ENCODE measurements at regions not wholly inside any gene's neighbourhood (a gene's known extent, or its start where the extent isn't known, plus 50 kb on each side); places are given as distances from the start of the nearest gene placed in this dataset.
A peak's percentile ranks its signal among the peaks of the same experiment; 100 is the strongest.
"Not testable (repeated sequence)": the region's sequence is repeated elsewhere in the genome, so short reads cannot be mapped to it uniquely, and the experiment has no call there.

DNA sequence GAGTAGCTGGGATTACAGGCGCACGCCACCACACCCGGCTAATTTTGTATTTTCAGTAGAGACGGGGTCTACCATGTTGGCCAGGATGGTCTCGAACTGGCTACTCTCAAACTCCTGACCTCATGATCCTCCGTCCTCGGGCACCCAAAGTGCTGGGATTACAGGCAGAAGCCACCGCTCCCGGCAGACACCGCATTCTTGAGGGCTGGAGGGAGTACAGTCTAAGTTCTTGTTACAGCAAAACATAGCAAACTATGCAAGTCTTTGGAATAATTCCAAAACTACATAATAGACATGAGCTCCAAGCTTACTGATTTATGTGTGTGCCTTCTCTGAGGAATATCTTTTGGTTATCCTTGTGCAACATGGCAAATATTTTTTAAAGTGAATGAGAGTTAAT is 299.1 kb upstream of the ZNF658 start:
- DNase-seq (ENCODE audit: low spot score), result not testable (repeated sequence)

DNA sequence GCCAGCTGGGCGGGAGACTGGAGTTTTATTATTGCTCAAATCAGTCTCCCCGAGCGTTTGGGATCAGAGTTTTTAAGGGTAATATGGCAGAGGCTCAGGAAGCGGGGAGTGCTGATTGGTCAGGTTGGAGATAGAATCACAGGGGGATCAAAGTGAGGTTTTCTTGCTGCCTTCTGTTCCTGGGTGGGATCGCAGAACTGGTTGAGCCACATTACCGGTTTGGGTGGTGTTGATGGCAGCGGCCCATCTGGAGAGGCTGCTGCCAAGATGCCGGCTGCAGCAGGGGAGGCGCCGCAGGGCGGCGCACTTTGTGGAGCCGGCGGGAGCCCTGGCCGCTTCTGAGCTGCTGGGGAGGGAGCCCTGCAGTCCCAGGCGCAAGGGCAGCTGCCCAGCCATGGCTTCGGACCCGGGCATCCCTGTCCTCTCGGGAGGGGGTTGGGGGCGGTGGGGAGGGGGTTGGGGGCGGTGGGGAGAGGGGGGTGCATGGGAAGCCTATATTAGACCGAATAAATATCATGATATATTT is 268.9 kb upstream of the ZNF658 start:
- DNase-seq (ENCODE audit: low spot score), result not testable (repeated sequence)

DNA sequence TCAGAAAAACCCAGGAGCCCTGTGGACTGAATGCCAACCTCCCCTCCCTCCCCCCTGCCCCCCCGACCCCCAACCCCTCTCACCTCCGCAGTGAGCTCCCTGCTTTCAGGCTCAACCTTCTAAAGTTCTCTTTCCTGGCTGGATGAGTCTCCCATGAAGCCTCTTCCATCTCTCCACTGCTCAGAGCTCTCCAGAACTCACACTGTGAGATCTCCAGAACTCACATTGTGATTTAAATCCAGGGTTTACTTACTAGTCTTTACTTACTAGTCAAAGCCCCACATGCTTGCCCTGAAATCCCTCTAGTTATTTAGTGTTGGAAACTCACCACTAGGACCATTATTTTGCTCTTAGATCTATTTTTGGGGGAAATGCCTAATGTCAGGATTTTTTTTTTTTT is 252.8 kb upstream of the ZNF658 start:
- not testable (repeated sequence) for DNase-seq (ENCODE audit: low spot score)

DNA sequence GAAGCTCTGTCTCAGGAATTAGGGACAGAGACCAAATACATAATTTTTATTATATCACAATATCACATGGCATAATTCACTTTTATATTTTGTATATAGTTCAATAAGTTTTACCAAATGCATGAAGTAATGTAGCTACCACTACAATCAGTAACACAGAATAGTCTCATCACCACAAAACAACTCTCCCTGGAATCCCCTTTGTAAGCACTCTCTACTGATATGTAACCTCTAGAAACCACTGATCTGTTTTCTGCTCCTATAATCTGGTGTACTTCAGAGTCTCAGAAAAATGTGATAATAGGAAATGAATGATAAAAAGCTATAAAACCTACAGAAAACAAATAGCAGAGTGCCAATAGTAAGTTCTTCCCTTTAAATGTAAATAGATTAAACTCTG is 210.3 kb upstream of the ZNF658 start:
- DNase-seq (ENCODE audit: low spot score), result not testable (repeated sequence)

DNA sequence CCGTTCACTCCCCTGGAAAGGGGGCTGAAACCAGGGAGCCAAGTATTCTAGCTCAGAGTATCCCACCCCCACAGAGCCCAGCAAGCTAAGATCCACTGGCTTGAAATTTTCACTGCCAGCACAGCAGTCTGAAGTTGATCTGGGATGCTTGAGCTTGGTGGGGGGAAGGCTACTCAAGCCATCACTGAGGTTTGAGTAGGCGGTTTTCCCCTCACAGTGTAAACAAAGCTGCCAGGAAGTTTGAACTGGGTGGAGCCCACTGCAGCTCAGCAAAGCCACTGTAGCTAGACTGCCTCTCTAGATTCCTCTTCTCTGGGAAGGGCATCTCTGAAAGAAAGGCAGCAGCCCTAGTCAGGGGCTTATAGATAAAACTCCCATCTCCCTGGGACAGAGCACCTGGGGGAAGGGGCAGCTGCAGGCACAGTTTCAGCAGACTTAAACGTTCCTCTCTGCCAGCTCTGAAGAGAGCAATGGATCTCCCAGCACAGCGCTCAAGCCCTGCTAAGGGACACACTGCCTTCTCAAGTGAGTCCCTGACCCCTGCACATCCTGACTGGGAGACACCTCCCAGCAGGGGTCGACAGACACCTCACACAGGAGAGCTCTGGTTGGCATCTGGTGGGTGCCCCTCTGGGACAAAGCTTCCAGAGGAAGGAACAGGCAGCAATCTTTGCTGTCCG is 204.8 kb upstream of the ZNF658 start:
- DNase-seq (ENCODE audit: low spot score), result not testable (repeated sequence)

DNA sequence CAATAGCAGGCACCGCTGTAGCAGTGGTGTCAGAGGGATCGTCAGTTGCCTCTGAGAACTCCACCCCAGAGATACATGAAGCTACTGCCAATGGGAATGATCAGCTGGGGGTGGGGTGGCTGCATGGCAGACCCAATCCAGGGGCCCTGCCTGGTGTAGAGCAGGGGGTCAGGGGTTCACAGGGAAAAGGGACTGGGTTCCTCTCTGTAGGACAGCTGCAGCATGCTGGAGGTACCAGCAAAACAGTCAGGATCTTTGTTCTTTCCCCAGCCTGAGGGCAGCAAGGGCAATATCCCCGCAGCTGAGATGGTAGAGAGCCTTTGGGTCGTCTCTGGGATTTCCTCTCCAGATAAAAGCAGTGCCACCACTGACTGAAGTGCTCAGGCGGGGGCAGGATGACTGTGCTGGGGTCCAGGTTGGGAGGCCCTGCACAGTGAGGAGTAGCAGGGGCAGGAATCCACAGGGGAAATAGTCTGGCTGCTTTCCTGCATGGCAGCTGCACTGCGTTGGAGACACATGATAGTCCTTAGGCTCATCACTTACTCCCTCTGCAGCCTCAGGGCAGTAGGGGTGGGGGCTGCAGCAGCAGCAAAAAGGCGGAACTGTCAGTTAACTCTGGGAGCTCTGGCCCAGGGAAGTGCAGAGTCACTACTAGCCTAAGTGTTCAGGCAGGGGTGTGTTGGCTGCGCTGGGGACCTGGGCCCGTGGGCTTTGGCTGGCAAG is 203.0 kb upstream of the ZNF658 start:
- DNase-seq (ENCODE audit: low spot score), result not testable (repeated sequence)

DNA sequence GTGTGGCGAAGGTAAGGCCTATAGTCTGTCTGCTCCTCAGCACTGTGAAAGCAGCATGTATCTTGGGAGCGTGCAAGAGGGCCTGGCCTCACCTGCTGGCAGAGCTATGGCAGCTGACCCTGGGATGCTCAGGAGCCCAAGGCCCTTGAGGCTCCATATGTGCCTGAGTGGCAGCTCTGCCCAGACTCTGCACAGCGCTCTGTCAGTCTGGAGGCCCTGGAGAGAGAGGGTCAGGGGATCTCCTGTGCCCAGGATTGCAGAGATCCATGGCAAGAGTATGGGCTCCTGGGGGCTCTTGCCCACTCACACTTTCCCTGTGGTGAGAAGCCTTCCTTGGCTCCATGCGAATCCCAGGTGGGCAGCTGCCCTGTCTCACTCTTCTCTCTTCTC is 202.5 kb upstream of the ZNF658 start:
- DNase-seq (ENCODE audit: low spot score), result not testable (repeated sequence)

DNA sequence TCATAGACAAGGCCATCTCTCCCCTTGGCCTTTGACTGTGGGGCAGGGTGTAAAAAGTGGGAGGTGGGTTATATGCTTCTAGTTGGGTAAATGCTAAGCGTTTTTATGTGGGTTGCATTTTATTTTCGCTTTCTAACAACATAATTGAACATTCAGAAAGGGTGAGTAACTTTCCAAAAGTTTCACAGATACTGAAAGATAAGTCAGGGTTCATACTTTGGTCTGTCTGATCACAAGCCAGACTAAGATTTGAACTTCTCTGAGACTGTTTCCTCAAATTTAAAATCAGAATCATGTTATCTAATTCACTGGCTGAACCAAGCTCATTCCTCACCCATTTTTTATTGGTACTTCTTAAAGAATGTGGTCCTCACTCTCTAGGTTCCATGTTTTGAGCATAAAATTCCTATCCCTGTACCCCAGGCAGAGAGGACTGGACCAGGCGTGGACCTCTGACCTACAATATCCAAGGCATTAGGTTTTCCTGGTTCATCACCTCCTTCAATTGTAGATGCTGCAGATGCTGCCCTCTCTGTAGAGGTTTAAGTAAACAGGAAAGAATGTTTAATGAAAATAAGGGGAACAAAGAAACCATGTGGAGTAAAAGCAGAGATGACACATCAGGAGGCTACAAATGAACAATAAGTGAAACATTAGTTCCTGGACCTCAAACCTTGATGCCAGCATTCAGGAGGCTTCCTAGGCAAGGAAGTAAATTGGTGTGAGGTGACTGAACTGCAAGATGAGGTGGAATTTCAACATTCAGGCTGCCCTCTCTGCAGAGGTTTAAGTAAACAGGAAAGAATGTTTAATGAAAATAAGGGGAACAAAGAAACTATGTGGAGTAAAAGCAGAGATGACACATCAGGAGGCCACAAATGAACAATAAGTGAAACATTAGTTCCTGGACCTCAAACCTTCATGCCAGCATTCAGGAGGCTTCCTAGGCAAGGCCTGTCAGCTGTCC is 198.8 kb upstream of the ZNF658 start:
- DNase-seq (ENCODE audit: low spot score), result not testable (repeated sequence)

DNA sequence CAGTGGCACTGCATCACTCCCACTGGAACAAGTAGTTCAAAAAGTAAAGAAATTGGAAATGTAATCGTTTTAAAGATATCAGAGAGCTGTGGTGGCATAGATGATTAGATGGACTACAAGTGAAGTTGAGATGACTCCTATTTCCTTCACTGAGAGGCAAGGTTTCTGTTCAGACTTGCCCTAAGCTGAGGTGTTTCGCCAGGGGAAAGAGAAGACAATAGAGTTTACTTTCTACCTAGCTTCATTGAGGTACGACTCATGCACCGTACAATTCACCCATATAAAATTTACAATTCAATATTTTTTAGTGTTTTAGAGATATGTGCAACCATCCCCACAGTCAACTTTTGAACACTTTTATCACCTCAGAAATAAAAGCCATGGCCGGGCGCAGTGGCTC is 189.0 kb upstream of the ZNF658 start:
- DNase-seq (ENCODE audit: low spot score), result not testable (repeated sequence)

DNA sequence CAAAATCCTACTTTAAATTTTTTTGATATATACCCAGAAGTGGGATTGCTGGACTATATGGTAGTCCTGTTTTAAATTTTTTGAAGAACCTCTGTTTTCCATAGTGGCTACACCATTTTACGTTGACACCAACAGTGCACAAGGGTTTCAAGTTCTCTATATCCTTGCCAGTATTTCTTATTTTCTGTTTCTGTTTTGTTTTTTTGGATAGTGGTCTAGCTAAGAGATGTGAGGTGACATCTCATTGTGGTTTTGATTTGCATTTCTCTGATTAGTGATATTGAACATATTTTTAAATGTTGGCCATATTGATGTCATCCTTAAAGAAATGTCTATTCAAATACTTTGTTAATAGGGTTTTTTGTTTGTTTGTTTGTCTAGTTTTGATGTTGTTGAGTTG is 187.7 kb upstream of the ZNF658 start:
- not testable (repeated sequence) for DNase-seq (ENCODE audit: low spot score)

DNA sequence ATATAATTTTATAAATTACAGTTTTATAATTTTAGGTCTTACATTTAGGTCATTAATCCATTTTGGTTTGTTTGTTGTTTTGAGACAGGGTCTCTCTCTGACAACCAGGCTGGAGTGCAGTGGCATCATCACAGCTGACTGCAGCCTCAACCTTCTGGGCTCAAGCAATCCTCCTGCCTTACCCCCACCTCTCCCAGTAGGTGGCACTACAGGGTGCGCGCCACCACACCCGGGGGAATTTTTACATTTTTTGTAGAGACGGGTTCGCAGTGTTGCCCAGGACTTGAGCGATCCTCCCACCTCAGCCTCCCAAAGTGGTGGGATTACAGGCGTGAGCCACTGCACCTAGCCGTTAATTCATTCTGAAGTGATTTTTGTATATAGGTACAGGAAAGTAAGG is 187.0 kb upstream of the ZNF658 start:
- DNase-seq (ENCODE audit: low spot score), result not testable (repeated sequence)

DNA sequence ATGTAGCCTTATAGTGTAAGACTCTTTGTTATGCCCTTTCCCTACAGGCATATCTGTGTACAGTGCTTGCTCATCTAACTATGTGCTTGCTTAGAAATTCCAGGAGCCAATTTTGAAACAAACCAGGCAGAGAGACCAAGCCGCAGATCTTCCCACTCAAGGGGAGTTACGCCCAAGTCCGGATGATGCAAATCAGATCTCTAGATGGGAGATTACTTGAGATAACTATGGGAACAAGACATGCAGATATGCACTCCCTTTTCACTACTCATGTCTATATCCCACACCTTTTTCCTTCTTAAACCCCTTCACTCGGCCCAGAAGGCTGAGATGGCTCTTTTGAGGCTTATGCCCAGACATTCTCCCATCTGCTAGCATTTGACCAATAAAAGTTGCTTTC is 179.7 kb upstream of the ZNF658 start:
- not testable (repeated sequence) for DNase-seq (ENCODE audit: low spot score)

DNA sequence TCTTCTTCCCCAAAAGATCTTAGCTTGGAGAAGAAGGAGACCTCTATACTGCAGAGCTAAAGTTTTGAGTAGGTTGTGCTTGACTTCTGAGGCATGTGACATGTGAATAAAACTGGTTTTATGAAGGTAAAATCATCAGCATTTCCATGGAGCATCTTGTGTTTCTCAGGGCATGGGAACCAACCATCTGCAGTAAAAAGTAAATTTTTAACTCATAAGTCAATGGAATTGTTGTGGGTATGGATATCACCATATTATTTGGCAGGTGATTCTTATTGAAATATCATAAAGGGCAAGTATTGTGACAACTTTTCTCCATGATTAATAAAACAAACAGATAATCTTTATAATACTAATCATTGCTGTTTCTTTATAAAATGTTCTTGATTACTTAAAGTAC is 173.0 kb upstream of the ZNF658 start:
- not testable (repeated sequence) for DNase-seq (ENCODE audit: low spot score)

DNA sequence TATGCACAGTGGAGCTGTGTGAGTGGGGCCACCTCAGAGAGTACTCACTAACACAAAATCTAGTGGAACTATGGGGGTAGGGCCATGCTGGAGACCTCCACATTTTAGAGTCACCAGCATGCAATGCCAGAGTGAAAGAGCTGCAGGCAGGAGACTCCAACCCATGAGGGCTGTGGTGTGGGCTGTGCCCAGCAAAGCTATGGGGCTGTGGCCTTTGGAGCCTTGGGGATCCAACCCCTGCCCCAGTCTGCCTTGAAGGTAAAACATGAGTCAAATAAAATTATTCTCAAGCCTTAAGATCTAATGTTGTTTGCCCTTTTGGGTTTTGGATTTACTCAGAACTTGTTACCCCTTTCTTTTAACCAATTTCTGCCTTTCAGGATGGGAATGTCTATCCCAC is 163.8 kb upstream of the ZNF658 start:
- not testable (repeated sequence) for DNase-seq (ENCODE audit: low spot score)

DNA sequence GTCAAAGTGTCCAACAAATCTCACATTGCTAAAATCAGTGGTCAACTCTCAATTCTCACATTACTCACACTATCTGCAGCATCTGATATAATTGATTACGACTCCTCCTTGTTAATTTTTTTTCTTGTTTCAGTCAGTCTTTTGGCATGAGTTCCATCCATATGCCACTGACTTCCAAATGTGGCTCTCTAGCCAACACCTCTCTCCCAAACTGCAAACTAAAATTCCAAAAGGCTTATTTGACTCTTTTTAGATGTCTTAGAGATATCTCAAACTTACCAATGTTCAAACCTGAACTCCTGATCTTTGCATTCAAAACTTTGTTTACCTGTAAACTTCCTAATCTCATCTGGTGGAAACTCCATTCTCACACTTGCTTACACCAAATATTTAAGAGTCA is 162.1 kb upstream of the ZNF658 start:
- peak; percentile 0 for DNase-seq (ENCODE audit: low spot score)

DNA sequence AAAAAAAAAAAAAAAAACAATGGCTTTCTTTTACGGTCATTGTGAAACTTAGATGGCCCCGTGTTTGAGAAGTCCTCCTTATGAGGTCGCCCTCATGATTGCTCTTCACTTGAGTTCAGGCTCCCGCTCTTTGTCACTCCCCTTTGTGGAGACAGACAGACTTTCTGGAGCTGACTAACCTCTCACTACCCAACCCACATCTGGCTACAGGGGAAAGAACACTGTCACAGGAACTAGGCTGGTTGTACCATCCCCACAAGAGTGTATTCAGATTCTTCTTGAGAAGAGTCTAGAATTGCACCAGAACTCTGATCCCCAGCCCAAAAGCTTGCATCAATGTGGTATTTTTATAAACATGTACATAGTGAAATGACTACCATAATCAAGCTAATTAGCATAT is 160.4 kb upstream of the ZNF658 start:
- not testable (repeated sequence) for DNase-seq (ENCODE audit: low spot score)

DNA sequence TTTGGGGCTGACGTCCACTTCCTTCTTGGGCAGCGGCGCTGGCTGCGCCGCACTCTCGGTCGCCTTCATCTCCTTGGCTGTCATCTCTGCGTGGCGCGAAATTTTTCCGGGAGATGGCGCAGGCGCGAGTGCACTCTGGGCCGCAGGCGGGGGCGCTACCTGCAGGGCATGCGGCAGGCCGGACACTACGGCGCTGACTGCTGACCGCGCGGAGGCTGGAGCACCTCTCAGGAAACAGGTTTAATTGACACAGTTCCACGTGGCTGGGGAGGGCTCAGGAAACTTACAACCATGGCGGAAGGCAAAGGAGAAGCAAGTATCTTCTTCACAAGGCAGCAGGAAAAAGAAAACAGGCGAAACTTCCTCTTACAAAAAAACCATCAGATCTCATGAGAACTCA is 154.7 kb upstream of the ZNF658 start:
- not testable (repeated sequence) for DNase-seq (ENCODE audit: low spot score)

DNA sequence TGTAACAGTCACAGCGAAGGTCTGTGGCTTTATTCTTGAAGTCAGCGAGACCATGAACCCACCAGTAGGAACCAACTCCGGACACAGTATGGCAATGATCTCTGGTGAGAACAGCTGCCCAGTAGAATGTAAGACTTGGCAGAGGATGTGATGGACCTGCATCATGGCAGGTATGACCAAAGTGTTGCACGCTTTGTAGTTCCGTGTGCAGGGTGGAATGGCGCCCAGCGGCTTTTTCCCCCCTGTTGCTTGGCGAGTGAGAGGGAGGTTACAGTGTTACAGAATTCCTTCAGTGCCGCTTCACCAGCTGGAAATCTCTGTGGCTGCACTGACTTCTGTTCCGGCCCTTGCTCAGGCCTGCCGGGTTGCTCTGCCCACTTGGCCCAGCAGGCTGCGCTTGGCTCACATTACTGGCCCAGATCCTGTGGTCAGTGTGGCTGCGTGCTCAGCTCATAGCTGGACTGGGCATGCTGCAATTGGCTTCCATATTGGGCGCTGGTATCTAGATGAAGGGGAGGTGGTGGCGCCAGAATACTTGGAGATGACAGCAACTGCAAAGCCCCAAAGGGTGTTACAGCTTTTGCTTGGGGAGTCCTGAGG is 148.1 kb upstream of the ZNF658 start:
- DNase-seq (ENCODE audit: low spot score), result not testable (repeated sequence)

DNA sequence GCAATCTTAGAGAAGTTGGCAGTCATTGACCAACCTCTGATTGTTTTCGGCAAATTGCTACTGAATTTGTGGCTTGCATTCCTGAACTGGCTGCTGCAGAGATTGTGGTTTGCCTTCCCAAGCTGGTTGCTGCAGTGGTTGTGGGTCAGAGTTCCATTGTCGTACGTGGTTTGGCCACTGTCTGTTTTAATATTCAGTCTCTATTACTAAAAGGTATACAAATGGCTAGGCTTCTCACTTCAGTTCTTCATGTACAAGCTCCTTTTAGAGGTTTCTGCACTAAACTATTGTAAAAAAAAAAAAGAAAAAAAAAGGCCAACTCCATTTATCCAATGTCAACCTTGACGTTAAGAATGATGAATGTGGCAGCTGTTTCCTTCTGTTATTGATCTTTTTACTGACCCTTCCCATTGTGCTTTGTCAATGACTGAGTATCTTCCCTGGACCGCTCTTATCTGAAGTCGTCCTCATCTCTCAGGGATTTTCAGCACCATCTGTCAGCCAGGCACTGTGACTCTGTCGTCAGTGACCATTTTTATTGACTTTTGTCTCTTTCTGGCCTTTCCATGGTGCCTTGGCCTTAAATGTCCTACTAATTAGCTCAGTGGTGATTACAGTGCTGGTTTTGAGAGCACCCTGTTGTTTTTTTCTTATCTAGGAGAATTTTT is 140.6 kb upstream of the ZNF658 start:
- DNase-seq (ENCODE audit: low spot score), result not testable (repeated sequence)

DNA sequence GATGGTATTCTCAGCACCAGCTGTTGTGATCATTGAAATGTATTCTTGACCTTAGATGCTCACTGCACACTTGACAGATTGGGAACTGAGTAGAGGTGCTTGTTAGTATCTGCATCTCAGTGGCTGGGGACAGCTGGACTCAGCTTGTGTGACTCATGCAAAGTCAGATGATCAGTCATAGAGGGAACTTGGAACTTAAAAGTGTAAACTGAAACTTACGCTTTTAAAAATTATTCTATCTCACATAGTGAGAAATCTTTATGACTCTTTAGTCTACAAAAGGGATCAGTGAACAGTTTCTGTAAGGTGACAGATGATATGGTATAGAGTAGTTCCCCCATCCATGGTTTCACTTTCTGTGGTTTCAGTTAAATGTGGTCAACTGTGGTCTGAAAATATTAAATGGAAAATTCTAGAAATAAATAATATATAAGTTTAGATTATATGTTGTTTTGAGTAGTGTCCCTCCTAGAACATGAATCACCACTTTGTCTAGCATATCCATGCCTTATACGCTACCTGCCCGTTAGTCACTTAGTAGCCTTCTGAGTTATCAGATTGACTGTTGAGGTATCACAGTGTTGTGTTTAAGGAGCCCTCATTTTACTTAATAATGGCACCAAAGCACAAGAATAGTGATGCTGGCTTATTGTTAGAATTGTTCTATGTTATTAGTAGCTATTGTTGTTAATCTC is 135.6 kb upstream of the ZNF658 start:
- DNase-seq (ENCODE audit: low spot score), result not testable (repeated sequence)

DNA sequence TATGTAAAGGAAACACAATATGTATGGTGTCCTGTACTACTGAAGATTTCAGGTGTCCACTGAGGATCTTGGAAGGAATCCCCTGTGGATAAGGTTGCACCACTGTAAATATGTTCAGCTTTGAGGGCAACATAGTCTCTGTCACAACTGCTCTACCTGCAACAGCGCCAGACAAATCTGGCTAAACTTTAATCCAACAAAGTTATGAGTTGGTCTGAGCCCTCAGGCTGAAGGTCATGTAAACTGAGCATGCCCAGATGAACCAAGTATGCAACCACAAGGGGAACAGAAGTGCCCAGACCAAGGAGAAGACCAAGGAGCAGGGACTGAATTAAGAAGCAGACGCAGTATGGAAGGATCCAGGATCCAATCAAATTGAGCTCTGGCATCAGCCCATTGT is 135.0 kb upstream of the ZNF658 start:
- not testable (repeated sequence) for DNase-seq (ENCODE audit: low spot score)

All from pons (tissue), 1 donor.